WTC11 (cell line): ENCODE measurements at regions not wholly inside any gene's neighbourhood (a gene's known extent, or its start where the extent isn't known, plus 50 kb on each side); places are given as distances from the start of the nearest gene placed in this dataset.

ENCODE experiments used
- ATAC-seq: fragments of 200-7000 bp; cut with Tn5 transposase; 2 replicates; pipeline ENCODE4 v1.10.0; 2021; ENCODE audit warnings: mild to moderate bottlenecking, moderate library complexity
- CTCF ChIA-PET: fragments of 300-600 bp; sonication (Branson Sonifier 250); formaldehyde crosslinking; loops from one replicate; lab custom pipeline; 2021; ENCODE audit warnings: antibody characterized with exemption; lab: Charles Lee
- POLR2A ChIA-PET: fragments of 350-600 bp; sonication (Branson Sonifier 250); formaldehyde crosslinking; loops from one replicate; lab custom pipeline; 2021; ENCODE audit warnings: antibody characterized with exemption; lab: Charles Lee
- DNase-seq: peaks from one replicate; pipeline ENCODE4 v3.0.0; 2021; ENCODE audit warnings: low spot score
- H3K27ac Mint-ChIP-seq: 2 replicates; pipeline ENCODE4 v1.8.0; 2021; ENCODE audit warnings: mixed read lengths
- H3K27me3 Mint-ChIP-seq: 2 replicates; pipeline ENCODE4 v1.8.0; 2021; ENCODE audit warnings: low read depth, mild to moderate bottlenecking, moderate library complexity, mixed read lengths
- H3K36me3 Mint-ChIP-seq: 2 replicates; pipeline ENCODE4 v1.8.0; 2021; ENCODE audit warnings: mixed read lengths
- H3K4me1 Mint-ChIP-seq: 2 replicates; pipeline ENCODE4 v1.8.0; 2022; ENCODE audit warnings: mixed read lengths
- H3K4me3 Mint-ChIP-seq: 2 replicates; pipeline ENCODE4 v1.8.0; 2021; ENCODE audit warnings: mild to moderate bottlenecking, moderate library complexity, mixed read lengths
- H3K9me3 Mint-ChIP-seq: 2 replicates; pipeline ENCODE4 v1.8.0; 2021; ENCODE audit warnings: mixed read lengths
- ATF6 ChIP-seq: sonication (generic); formaldehyde crosslinking; IDR thresholded peaks from 2 replicates; pipeline ENCODE4 v1.8.1; 2023; ENCODE audit warnings: mild to moderate bottlenecking, missing genetic modification reagents
- CREM ChIP-seq: sonication (generic); formaldehyde crosslinking; IDR thresholded peaks from 2 replicates; pipeline ENCODE4 v1.8.1; 2022; ENCODE audit warnings: mild to moderate bottlenecking, missing genetic modification reagents, moderate library complexity
- ELF4 ChIP-seq: sonication (generic); formaldehyde crosslinking; IDR thresholded peaks from 2 replicates; pipeline ENCODE4 v1.8.1; 2022; ENCODE audit warnings: low read depth, mild to moderate bottlenecking, moderate library complexity, missing genetic modification reagents
- GABPB1 ChIP-seq: sonication (generic); formaldehyde crosslinking; IDR thresholded peaks from 2 replicates; pipeline ENCODE4 v1.8.1; 2023; ENCODE audit warnings: mild to moderate bottlenecking, missing genetic modification reagents
- IRF2 ChIP-seq: sonication (generic); formaldehyde crosslinking; IDR thresholded peaks from 2 replicates; pipeline ENCODE4 v1.8.0; 2022; ENCODE audit warnings: low read depth, missing genetic modification reagents, borderline replicate concordance
- KAT7 ChIP-seq: sonication (generic); formaldehyde crosslinking; IDR thresholded peaks from 2 replicates; pipeline ENCODE4 v1.8.1; 2023; ENCODE audit warnings: missing genetic modification reagents, mild to moderate bottlenecking, borderline replicate concordance
- NFE2L1 ChIP-seq: sonication (generic); formaldehyde crosslinking; IDR thresholded peaks from 2 replicates; pipeline ENCODE4 v1.8.1; 2023; ENCODE audit warnings: missing genetic modification reagents
- NFYB ChIP-seq: sonication (generic); formaldehyde crosslinking; conservative IDR thresholded peaks from 2 replicates; pipeline ENCODE4 v1.8.0; 2022; ENCODE audit warnings: low read depth, missing genetic modification reagents
- NR3C1 ChIP-seq: sonication (generic); formaldehyde crosslinking; conservative IDR thresholded peaks from 2 replicates; pipeline ENCODE4 v1.8.1; 2023; ENCODE audit warnings: low read depth, mild to moderate bottlenecking, missing genetic modification reagents
- PRRX2 ChIP-seq: fragments of 250-450 bp; sonication (Bioruptor Pico); IDR thresholded peaks from 2 replicates; pipeline ENCODE4 v1.8.0; 2021; ENCODE audit warnings: mild to moderate bottlenecking
- SOX15 ChIP-seq: fragments of 250-450 bp; sonication (Bioruptor Pico); IDR thresholded peaks from 2 replicates; pipeline ENCODE4 v1.9.0; 2021; ENCODE audit warnings: mild to moderate bottlenecking
- ZBTB43 ChIP-seq: sonication (generic); formaldehyde crosslinking; IDR thresholded peaks from 2 replicates; pipeline ENCODE4 v1.8.1; 2023; ENCODE audit warnings: mild to moderate bottlenecking, missing genetic modification reagents
- ZNF138 ChIP-seq: sonication (generic); formaldehyde crosslinking; conservative IDR thresholded peaks from 2 replicates; pipeline ENCODE4 v1.8.1; 2022; ENCODE audit warnings: mild to moderate bottlenecking, moderate library complexity, missing genetic modification reagents
- ZNF232 ChIP-seq: sonication (generic); formaldehyde crosslinking; IDR thresholded peaks from 2 replicates; pipeline ENCODE4 v1.8.0; 2022; ENCODE audit warnings: mild to moderate bottlenecking, missing genetic modification reagents
- ZNF263 ChIP-seq: sonication (generic); formaldehyde crosslinking; IDR thresholded peaks from 2 replicates; pipeline ENCODE4 v1.8.1; 2022; ENCODE audit warnings: low read depth, mild to moderate bottlenecking, moderate library complexity, missing genetic modification reagents
- ZNF532 ChIP-seq: fragments of 250-450 bp; sonication (Bioruptor Pico); IDR thresholded peaks from 2 replicates; pipeline ENCODE4 v1.9.0; 2021; ENCODE audit warnings: mild to moderate bottlenecking, borderline replicate concordance
- TF ChIP-seq, protein P1 (sequence below): fragments of 250-450 bp; sonication (Bioruptor Pico); IDR thresholded peaks from 2 replicates; pipeline ENCODE4 v2.1.2; 2022; ENCODE audit warnings: mild to moderate bottlenecking, moderate library complexity
- TF ChIP-seq, protein P2 (sequence below): sonication (generic); formaldehyde crosslinking; conservative IDR thresholded peaks from 2 replicates; pipeline ENCODE4 v1.8.1; 2022; ENCODE audit warnings: mild to moderate bottlenecking, missing genetic modification reagents
- TF ChIP-seq, protein P3 (sequence below): sonication (generic); formaldehyde crosslinking; IDR thresholded peaks from 2 replicates; pipeline ENCODE4 v1.8.1; 2023; ENCODE audit warnings: mild to moderate bottlenecking, moderate library complexity, missing genetic modification reagents
- TF ChIP-seq, protein P4 (sequence below): fragments of 250-450 bp; sonication (Bioruptor Pico); IDR thresholded peaks from 2 replicates; pipeline ENCODE4 v1.9.0; 2021; ENCODE audit warnings: moderate library complexity, mild to moderate bottlenecking, inconsistent platforms, borderline replicate concordance

DNA sequence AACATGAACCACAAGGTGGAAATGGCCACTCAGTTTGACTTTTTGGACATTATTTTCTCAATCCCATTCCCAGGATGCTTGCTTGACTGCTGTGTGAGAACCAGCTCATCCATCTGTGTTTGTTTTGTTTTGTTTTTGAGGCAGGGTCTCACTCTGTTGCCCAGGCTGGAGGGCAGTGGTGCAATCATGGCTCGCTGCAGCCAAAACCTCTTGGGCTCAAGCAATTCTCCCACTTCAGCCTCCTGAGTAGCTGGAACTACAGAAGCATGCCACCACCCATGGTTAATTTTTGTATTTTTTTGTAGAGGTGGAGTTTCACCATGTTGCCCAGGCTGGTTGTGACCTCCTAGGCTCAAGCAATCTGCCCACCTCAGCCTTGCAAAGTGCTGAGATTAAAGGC lies 166.0 kb upstream of the CDH4 start:
- ChIA-PET POLR2A (no interaction called here), CTCF (no interaction called here)
- no peak overlapping the region for H3K27ac Mint-ChIP-seq
- H3K4me3 Mint-ChIP-seq, result no peak overlapping the region
- DNase-seq (no peak), ATAC-seq (no peak)
- peaks cover 85% of the 10 kb centered on the region for H3K27me3 Mint-ChIP-seq
- no peak for TF ChIP-seq CREM
- TF ChIP-seq PRRX2 (CRISPR knock-in tag), result no peak
- TF ChIP-seq, protein P1, sequence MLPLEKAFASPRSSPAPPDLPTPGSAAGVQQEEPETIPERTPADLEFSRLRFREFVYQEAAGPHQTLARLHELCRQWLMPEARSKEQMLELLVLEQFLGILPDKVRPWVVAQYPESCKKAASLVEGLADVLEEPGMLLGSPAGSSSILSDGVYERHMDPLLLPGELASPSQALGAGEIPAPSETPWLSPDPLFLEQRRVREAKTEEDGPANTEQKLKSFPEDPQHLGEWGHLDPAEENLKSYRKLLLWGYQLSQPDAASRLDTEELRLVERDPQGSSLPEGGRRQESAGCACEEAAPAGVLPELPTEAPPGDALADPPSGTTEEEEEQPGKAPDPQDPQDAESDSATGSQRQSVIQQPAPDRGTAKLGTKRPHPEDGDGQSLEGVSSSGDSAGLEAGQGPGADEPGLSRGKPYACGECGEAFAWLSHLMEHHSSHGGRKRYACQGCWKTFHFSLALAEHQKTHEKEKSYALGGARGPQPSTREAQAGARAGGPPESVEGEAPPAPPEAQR (CRISPR knock-in tag), result no peak
- no peak for TF ChIP-seq SOX15 (CRISPR knock-in tag)
- peaks cover 53% of the 10 kb centered on the region for H3K9me3 Mint-ChIP-seq
- peaks cover 8% of the 10 kb centered on the region; the same call in 1 of the 2 replicates for H3K36me3 Mint-ChIP-seq
- H3K4me1 Mint-ChIP-seq, result no peaks in the 10 kb centered on the region

DNA sequence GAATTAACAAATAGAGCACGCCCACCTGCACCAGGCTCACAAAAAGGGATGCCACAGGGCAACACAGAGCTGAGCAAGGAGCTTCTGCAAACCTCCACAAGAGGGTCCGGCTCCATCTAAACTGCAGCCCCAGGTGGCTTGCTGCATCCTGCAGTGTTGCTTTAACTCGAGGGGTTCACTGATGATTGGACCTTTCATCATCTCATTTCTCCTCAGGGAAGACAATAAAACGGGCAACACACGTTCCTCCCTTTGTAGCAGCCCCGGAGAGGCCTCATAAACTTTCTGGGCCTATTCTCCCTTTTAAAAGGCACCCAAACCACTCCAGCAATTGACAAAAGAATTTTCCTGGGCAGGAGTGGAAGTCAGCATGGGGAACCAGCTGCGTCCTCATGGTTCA lies 161.5 kb upstream of the CDH4 start:
- POLR2A ChIA-PET, result no interaction called here
- no peak for ATAC-seq
- CTCF ChIA-PET, result no interaction called here

DNA sequence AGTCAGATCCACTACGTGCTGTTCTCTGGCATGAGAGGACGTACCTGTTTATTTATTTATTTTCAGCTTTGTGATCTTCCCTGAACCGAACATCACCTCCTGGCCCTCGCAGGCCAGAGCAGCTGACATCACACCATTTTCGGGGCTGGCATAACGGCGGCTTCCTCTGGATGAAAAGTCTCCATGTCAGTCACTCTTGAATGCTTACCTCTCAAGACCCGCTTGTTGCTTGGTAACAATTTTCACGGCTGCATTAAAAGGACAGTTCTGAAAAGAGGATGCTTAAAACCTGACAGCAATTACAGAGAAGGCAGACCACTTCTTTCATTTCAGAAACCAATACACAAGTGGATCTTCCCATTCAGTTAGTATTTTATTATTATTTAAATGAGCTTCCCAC lies 159.8 kb upstream of the CDH4 start:
- CTCF ChIA-PET, result interaction anchor here (0.6 to 1.4 kb wide), 2 partner anchors 29 to 1408 kb away, joined by 3 to 4 read pairs; no protein-coding TSS in a partner anchor
- H3K27me3 Mint-ChIP-seq, result peaks cover 78% of the 10 kb centered on the region
- no peak for ATAC-seq
- no peak overlapping the region for H3K4me3 Mint-ChIP-seq
- no peak for DNase-seq
- POLR2A ChIA-PET, result no interaction called here
- H3K9me3 Mint-ChIP-seq, result peaks cover 59% of the 10 kb centered on the region
- peaks cover 9% of the 10 kb centered on the region for H3K4me1 Mint-ChIP-seq
- peaks cover 17% of the 10 kb centered on the region for H3K36me3 Mint-ChIP-seq
- H3K27ac Mint-ChIP-seq, result no peak overlapping the region
- TF ChIP-seq ZNF138 (CRISPR knock-in tag), result no peak
- TF ChIP-seq, protein P2, sequence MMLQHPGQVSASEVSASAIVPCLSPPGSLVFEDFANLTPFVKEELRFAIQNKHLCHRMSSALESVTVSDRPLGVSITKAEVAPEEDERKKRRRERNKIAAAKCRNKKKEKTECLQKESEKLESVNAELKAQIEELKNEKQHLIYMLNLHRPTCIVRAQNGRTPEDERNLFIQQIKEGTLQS, result no peak
- TF ChIP-seq IRF2 (CRISPR knock-in tag), result no peak
- TF ChIP-seq NR3C1, result no peak
- no peak for TF ChIP-seq NFYB
- TF ChIP-seq PRRX2 (CRISPR knock-in tag), result no peak
- no peak for TF ChIP-seq SOX15 (CRISPR knock-in tag)
- TF ChIP-seq ZNF263 (CRISPR knock-in tag), result no peak
- no peak for TF ChIP-seq ZNF532
- TF ChIP-seq, protein P3, sequence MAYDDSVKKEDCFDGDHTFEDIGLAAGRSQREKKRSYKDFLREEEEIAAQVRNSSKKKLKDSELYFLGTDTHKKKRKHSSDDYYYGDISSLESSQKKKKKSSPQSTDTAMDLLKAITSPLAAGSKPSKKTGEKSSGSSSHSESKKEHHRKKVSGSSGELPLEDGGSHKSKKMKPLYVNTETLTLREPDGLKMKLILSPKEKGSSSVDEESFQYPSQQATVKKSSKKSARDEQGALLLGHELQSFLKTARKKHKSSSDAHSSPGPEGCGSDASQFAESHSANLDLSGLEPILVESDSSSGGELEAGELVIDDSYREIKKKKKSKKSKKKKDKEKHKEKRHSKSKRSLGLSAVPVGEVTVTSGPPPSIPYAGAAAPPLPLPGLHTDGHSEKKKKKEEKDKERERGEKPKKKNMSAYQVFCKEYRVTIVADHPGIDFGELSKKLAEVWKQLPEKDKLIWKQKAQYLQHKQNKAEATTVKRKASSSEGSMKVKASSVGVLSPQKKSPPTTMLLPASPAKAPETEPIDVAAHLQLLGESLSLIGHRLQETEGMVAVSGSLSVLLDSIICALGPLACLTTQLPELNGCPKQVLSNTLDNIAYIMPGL (CRISPR knock-in tag), result no peak
- TF ChIP-seq GABPB1, result no peak
- TF ChIP-seq KAT7, result no peak
- no peak for TF ChIP-seq ZBTB43 (CRISPR knock-in tag)
- no peak for TF ChIP-seq ZNF232 (CRISPR knock-in tag)
- TF ChIP-seq, protein P4, sequence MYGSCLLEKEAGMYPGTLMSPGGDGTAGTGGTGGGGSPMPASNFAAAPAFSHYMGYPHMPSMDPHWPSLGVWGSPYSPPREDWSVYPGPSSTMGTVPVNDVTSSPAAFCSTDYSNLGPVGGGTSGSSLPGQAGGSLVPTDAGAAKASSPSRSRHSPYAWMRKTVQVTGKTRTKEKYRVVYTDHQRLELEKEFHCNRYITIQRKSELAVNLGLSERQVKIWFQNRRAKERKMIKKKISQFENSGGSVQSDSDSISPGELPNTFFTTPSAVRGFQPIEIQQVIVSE (CRISPR knock-in tag), result no peak

More for the DNA sequence above, 161.5 kb upstream of the CDH4 start:
- Mint-ChIP-seq H3K9me3 (peaks cover 57% of the 10 kb centered on the region), H3K4me1 (peaks cover 9% of the 10 kb centered on the region), H3K27me3 (peaks cover 79% of the 10 kb centered on the region), H3K4me3 (no peak overlapping the region), H3K36me3 (peaks cover 10% of the 10 kb centered on the region; the same call in 1 of the 2 replicates), H3K27ac (no peak overlapping the region)
- DNase-seq, result no peak
- TF ChIP-seq NFE2L1 (no peak), ELF4 (CRISPR knock-in tag) (no peak), ATF6 (CRISPR knock-in tag) (no peak)
